ENCODE measurements at regions not wholly inside any gene's neighbourhood (a gene's known extent, or its start where the extent isn't known, plus 50 kb on each side); places are given as distances from the start of the nearest gene placed in this dataset.

DNA sequence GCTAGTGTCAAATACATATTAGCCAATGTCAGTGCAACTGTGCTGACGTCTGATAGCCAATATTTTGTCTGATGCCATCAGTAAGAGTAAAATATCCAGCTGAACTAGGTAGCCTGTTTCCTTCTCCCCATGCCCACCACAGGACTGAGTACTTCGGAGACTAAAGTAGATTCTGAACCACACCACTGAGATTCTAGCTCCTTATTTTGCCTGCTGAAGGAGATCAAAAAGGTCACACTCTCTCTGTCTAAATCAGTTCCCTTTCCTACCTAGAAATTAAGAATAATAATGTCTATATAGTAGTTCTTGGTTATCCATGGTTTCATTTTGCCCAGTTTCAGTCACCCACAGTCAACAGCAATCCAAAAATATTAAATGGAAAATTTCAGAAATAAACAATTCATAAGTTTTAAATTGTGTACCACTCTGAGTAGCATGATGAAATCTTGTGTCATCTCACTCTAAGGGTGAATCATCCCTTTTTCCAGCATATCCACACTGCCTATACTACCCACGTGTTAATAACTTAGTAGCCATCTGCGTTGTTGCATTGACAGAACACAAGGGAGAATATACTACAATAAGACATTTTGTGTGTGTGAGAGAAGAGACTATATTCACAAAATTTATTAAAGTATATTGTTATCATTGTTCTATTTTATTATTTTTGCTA, 1043.3 kb upstream of the PIK3C3 start:
- Histone ChIP-seq H3K4me1 (no peaks in the 10 kb centered on the region), H3K27me3 (no peaks in the 10 kb centered on the region), H3K9me3 (no peaks in the 10 kb centered on the region), H3K4me3 (no peak overlapping the region), H3K27ac (no peak overlapping the region), H3K36me3 (no peaks in the 10 kb centered on the region)
- no peak for DNase-seq (ENCODE audit: low spot score in 2 of 2)
- no peak for TF ChIP-seq EP300 (IDR thresholded peaks at IDR 0.05)
- TF ChIP-seq, protein P1, sequence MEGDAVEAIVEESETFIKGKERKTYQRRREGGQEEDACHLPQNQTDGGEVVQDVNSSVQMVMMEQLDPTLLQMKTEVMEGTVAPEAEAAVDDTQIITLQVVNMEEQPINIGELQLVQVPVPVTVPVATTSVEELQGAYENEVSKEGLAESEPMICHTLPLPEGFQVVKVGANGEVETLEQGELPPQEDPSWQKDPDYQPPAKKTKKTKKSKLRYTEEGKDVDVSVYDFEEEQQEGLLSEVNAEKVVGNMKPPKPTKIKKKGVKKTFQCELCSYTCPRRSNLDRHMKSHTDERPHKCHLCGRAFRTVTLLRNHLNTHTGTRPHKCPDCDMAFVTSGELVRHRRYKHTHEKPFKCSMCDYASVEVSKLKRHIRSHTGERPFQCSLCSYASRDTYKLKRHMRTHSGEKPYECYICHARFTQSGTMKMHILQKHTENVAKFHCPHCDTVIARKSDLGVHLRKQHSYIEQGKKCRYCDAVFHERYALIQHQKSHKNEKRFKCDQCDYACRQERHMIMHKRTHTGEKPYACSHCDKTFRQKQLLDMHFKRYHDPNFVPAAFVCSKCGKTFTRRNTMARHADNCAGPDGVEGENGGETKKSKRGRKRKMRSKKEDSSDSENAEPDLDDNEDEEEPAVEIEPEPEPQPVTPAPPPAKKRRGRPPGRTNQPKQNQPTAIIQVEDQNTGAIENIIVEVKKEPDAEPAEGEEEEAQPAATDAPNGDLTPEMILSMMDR (IDR thresholded peaks at IDR 0.05) = no peak
- TF ChIP-seq POLR2A (IDR thresholded peaks at IDR 0.05) = no peak
- WGBS, 2 donors = 85% methylated on average over 4 of the region's 4 CpGs

DNA sequence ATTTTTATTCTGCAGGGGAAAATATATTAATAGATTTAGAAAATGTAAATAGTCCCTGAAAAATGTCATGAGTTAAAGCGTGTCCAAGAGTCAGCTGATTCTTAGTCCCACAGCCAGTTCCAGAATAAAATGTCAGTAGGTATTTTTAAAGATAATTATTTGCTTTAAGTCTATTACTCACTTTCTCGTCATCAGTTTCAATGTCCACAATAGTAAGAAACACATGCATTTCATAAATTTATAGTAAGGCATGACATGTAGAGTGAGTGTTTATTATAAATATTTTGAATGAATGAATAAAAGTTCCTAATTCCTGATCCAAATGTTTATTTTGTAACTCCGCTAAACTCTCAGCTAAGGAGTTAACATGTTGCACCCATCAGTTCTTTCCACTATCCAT, 1044.0 kb upstream of the PIK3C3 start:
- Histone ChIP-seq H3K4me3 (no peak overlapping the region), H3K9me3 (no peaks in the 10 kb centered on the region), H3K36me3 (no peaks in the 10 kb centered on the region), H3K27me3 (no peaks in the 10 kb centered on the region), H3K4me1 (no peaks in the 10 kb centered on the region), H3K27ac (no peak overlapping the region)
- TF ChIP-seq, protein P1 (IDR thresholded peaks at IDR 0.05) = no peak
- TF ChIP-seq POLR2A (IDR thresholded peaks at IDR 0.05) (no peak), EP300 (IDR thresholded peaks at IDR 0.05) (no peak)
- DNase-seq (ENCODE audit: low spot score in 2 of 2) = no peak
- 80 to 86% methylated on average over 3 of the region's 3 CpGs for WGBS, 2 donors

DNA sequence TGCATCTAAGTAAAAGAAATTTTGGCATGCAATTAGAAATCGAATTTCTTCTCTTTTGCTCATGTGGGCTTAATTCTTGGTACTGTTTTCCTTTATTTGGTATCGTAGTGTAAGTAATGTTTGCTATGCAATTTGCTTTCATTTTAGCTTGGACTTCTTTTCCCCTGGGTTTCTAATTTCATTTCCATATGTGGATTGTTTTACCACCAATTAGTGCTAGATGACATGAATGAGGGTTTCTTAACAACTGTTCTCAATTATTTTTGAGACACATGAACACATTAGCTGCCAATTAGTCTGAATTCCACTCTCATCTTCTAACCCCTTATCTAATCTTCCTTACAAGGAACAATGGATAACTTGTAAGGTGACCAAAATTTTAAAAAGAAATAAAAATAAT, 1047.2 kb upstream of the PIK3C3 start:
- 53 to 55% methylated on average over 2 of the region's 2 CpGs for WGBS, 2 donors
- Histone ChIP-seq H3K9me3 (no peaks in the 10 kb centered on the region), H3K27ac (no peak overlapping the region), H3K36me3 (no peaks in the 10 kb centered on the region), H3K27me3 (no peaks in the 10 kb centered on the region), H3K4me1 (no peaks in the 10 kb centered on the region), H3K4me3 (no peak overlapping the region)
- no peak for TF ChIP-seq POLR2A (IDR thresholded peaks at IDR 0.05)
- TF ChIP-seq, protein P1 (IDR thresholded peaks at IDR 0.05) = no peak
- TF ChIP-seq EP300 (IDR thresholded peaks at IDR 0.05) = no peak
- no peak for DNase-seq (ENCODE audit: low spot score in 2 of 2)

DNA sequence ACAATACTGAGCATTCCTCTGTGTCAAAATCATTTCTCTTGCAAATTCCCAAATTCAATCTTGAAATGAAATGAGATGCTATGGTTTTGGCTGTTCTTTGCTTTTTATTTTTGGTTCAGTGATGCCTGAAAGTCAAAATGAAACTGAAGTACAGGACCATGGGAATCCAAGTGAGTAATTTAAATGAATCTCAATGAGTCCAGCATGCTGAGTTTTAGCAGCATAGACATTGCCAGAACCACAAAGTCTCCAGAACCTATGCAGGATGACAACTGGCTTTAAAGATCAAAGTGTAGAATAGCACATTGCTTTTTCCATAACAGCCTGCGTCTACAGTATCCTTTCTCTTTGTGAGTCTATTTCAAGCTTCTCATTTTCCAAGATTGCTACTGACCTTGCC, 1050.7 kb upstream of the PIK3C3 start:
- TF ChIP-seq POLR2A (IDR thresholded peaks at IDR 0.05) (no peak), EP300 (IDR thresholded peaks at IDR 0.05) (no peak)
- TF ChIP-seq, protein P1 (IDR thresholded peaks at IDR 0.05) = no peak
- DNase-seq (ENCODE audit: low spot score in 2 of 2) = no peak

DNA sequence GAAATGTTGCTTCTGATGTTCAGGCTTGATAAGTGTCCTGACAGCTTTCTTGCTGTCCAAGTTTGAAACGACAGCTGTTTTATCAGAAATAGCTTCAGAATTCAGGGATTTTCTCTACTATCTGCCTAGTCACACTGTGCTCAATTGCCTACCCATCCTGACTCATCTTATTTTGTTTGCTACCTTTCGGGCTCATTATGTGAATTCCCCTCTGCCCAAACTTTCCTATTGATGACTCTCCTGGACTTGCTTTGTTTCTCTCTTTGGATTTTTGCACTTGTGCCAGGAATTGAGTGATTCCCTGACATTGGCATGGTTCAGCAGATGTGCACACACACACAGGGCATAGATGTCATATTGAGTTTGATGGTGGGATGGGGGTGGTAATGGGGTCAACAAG, 1052.6 kb upstream of the PIK3C3 start:
- Histone ChIP-seq H3K4me1 (no peaks in the 10 kb centered on the region), H3K27me3 (no peaks in the 10 kb centered on the region), H3K27ac (no peak overlapping the region), H3K4me3 (no peak overlapping the region), H3K9me3 (no peaks in the 10 kb centered on the region), H3K36me3 (no peaks in the 10 kb centered on the region)
- DNase-seq (ENCODE audit: low spot score in 2 of 2) = no peak
- 79 to 89% methylated on average over 2 of the region's 2 CpGs for WGBS, 2 donors
- TF ChIP-seq POLR2A (IDR thresholded peaks at IDR 0.05) (no peak), EP300 (IDR thresholded peaks at IDR 0.05) (no peak)
- TF ChIP-seq, protein P1 (IDR thresholded peaks at IDR 0.05) = no peak

More for the DNA sequence above, 1050.7 kb upstream of the PIK3C3 start:
- Histone ChIP-seq H3K36me3 (no peaks in the 10 kb centered on the region), H3K4me1 (no peaks in the 10 kb centered on the region), H3K4me3 (no peak overlapping the region), H3K27me3 (no peaks in the 10 kb centered on the region), H3K27ac (no peak overlapping the region), H3K9me3 (no peaks in the 10 kb centered on the region)
- 0% methylated on average over 1 of the region's 1 CpG for WGBS, 2 donors
